GM18907 (cell line): ENCODE measurements at regions not wholly inside any gene's neighbourhood (a gene's known extent, or its start where the extent isn't known, plus 50 kb on each side); places are given as distances from the start of the nearest gene placed in this dataset.
"Not testable (repeated sequence)": the region's sequence is repeated elsewhere in the genome, so short reads cannot be mapped to it uniquely, and the experiment has no call there.

Source experiments
- ATAC-seq: cut with Tn5 transposase; IDR thresholded peaks from one replicate; pipeline ENCODE4 v1.9.1; 2021; ENCODE audit warnings: mild to moderate bottlenecking, moderate library complexity; ENCODE audit not compliant: unreplicated experiment

- not testable (repeated sequence) for ATAC-seq
These were observed 144.6 kb upstream of the DUSP22 start for GRCh38 chr6:147651-148050.

- peak; percentile 98 for ATAC-seq
These were observed 144.0 kb upstream of the DUSP22 start for GRCh38 chr6:148051-148984.

DNA sequence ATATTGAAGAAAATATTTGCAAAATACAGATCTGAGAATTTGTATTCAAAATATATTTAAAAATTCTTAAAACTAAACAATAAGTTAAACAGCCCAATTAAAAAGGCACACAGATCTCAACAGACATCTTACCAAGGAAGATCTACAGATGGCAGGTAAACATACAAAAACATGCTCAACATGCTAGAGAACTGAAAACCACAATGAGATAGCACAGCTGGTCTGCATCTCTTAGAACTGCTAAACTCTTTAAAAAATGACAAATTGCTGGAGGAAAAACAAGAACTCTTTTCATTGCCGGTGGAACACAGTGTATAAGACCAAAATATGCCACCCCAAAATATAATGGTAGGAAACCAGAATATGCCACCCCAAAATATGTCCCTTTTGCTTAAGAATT is 142.1 kb upstream of the DUSP22 start:
- ATAC-seq = not testable (repeated sequence)

- ATAC-seq = not testable (repeated sequence)
These were observed 139.9 kb upstream of the DUSP22 start for GRCh38 chr6:152436-152835.

- not testable (repeated sequence) for ATAC-seq
These were observed 139.3 kb upstream of the DUSP22 start for GRCh38 chr6:153026-153425.

- ATAC-seq = not testable (repeated sequence)
These were observed 138.4 kb upstream of the DUSP22 start for GRCh38 chr6:153867-154266.

GRCh38 chr6:154321-155092 is 137.8 kb upstream of the DUSP22 start:
- not testable (repeated sequence) for ATAC-seq

DNA sequence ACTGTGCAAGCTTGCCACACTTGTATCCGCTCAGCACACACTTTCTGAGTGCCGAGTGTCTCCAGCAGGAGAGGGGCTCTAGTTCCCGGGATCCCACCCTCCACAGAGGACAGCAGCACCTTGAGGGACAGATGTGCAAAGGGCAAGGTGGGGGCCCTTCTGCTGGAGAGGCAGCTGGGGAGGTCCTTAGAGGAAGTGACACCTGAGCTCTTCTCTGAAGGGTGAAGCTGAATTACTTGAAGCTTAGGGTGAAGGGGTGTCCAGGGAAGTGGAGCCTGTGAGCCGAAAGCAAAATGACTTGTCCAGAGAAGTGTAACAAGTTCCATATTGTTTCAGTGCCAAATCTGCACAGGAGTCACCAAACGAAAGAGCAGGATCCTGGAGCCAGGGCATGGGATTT is 136.3 kb upstream of the DUSP22 start:
- ATAC-seq = no peak

DNA sequence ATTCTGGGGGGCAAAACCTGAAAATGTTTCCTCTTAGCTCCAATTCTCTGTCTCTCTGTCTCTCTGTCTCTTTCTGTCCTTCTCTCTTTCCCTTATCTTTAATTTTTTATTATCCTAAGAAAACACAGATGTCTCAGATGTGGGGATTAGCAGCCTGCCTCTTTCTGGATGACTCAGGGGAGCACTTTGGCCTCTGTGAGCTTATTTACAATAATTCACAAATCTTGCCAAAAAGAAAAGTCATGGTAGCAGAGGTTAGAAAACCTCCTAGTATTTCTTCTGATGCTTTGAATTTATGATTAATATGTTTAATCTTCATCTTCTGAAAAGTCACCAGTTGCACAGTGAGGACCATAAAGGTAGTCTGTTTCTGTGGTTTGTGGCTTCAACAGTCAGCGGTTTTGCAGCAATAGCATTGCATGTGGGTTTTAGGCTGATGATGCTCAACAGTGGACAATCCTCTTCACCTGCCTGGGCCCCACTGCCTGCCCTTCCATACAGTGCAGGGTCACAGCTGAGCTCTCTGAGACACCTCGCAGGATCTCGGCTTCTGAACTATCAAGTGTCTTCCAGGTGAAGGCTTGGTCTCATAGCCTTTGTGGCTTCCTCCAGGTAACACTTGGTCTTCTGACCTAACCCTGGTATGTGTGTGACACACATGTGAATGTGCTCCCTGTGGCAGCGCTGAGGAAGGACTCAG is 135.7 kb upstream of the DUSP22 start:
- not testable (repeated sequence) for ATAC-seq

- ATAC-seq = not testable (repeated sequence)
These were observed 135.1 kb upstream of the DUSP22 start for GRCh38 chr6:157176-157575.

- ATAC-seq = not testable (repeated sequence)
These were observed 130.6 kb upstream of the DUSP22 start for GRCh38 chr6:161657-162056.

DNA sequence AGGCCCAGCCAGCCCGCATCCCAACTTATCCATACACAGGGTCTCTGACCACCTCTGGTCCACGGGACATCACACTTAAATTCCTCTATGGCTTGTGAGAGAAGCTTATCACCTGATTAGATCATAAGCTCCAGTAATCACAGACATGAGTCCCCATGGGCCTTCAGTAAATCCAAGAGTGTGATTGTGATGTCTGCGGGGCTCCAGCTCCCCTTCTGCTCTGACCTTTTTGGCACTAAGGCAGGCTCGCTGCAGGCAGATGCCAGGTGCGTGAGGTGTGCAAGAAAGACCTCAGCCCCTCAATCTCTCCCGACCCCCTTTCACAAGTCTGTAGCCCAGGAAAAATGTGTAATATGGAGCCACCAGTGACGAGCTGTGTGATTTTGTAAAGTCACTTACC is 127.6 kb upstream of the DUSP22 start:
- ATAC-seq = no peak

GRCh38 chr6:165263-165662 is 127.0 kb upstream of the DUSP22 start:
- ATAC-seq = no peak

DNA sequence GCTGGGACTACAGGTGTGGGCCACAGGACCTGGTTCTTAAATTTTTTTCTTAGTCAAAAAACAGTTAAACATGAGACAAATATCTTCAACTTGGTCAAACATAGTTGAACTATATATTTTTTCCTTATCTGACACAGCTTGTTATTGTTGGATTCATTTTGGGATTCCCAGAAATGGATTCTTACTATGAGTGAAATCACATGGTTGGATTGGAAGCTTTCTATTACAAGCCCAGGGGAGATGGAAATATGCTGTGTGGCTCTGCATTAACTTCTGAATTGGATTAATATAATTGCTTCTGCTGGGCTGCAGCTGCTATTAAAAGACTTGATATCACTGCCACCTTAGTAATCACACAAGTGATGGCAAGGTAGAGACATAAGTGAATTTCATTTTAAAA is 126.4 kb upstream of the DUSP22 start:
- no peak for ATAC-seq

- ATAC-seq = no peak
These were observed 123.3 kb upstream of the DUSP22 start for GRCh38 chr6:168865-169455.

DNA sequence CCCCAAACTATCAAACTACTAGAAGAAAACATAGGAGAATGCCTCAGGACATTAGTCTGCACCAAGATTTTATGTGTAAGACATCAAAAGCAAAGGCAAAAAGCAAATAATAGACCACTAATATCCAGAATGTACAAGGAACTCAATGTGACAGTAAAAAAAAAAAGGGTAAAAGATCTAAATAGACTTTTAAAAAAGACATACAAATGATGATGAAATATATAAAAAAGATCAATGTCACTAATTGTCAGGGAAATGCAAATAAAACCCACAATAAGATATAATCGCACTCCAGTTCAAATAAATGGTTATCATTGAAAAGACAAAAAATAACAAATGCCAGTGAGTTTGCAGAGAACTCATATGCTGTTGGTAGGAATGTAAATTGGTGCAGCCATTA is 118.3 kb upstream of the DUSP22 start:
- no peak for ATAC-seq

GRCh38 chr6:175680-176079 is 116.6 kb upstream of the DUSP22 start:
- ATAC-seq = no peak

DNA sequence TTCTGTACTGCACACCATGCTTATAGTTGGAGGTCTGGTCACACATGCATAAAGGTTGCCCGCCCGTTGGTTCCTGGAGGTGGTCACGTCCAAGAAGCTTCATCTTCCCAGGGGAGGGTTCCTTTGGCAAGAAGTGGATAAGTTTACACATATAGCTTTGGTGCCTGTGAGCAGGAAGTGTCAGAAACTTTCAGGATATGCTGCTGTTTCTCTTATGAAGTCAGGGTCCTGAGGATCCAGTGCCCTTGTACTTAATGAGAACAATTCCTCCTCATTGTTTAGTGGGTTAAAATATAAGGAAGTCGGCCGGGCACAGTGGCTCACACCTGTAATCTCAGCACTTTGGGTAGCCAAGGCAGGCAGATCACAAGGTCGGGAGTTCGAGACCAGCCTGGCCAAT is 115.5 kb upstream of the DUSP22 start:
- no peak for ATAC-seq

- no peak for ATAC-seq
These were observed 114.2 kb upstream of the DUSP22 start for GRCh38 chr6:178119-178518.

DNA sequence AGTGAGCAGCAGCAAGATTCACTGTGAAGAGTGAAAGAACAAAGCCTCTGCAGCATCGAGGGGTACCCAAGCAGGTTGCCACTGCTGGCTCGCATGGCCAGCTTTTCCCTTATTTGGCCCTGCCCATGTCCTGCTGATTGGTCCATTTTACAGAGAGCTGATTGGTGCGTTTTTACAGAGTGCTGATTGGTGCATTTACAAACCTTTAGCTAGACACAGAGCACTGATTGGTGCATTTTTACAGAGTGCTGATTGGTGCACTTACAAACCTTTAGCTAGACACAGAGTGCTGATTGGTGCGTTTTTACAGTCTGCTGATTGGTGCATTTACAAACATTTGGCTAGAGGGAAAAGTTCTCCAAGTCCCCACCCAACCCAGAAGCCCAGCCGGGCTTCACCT is 113.4 kb upstream of the DUSP22 start:
- ATAC-seq = not testable (repeated sequence)
